ENCODE measurements at regions not wholly inside any gene's neighbourhood (a gene's known extent, or its start where the extent isn't known, plus 50 kb on each side); places are given as distances from the start of the nearest gene placed in this dataset.

DNA sequence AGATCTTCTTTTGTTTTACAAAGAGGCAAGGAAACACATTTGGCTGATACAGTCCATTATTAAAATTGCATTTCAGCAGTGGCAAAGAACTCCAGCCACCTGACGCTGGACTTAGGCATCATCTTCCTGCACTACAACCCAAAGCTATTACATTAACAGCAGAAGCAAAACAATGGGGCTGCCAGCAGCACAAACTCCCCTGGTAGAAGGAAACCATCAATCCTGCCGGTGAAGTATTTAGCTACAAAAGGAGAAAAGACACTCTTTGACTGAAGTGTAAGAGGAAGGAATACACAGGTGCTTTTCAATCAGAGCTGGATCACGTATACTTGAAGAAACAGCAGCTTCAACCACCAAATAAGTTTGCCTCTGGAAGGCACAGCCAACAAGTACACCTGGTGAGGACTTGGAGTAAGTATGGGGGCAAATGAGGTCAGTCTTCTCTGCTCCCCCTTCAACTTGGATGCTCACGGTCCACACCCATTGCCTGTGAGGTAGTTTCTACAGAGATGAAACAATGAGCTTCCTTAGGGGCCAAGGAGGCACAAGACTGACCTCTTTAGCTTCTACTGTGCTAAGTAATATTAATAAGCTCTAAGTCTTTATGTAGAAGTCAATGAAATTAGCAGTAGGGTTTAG lies 125.9 kb upstream of the FOXN3 start:
- TF ChIP-seq POLR2A (IDR thresholded peaks at IDR 0.05), result no peak
- no peak for TF ChIP-seq CTCF (IDR thresholded peaks at IDR 0.05)

Data from heart left ventricle (tissue), 13 donors.